Activated CD4-positive, alpha-beta T cell treated with anti-CD3 and anti-CD28 coated beads for 48 hours (primary cell): ENCODE measurements at regions not wholly inside any gene's neighbourhood (a gene's known extent, or its start where the extent isn't known, plus 50 kb on each side); places are given as distances from the start of the nearest gene placed in this dataset.
"Not testable (repeated sequence)": the region's sequence is repeated elsewhere in the genome, so short reads cannot be mapped to it uniquely, and the experiment has no call there.

Experiments
- DNase-seq: peaks from one replicate; pipeline ENCODE4 v3.0.0-alpha.2; 2020

- DNase-seq = not testable (repeated sequence)
Observed at GRCh38 chr9:32894485-32894884, 106.9 kb downstream of the APTX start.

- DNase-seq = no peak
Observed at GRCh38 chr9:32899181-32899580, 102.2 kb downstream of the APTX start.

GRCh38 chr9:32899761-32900160 lies 101.7 kb downstream of the APTX start:
- no peak for DNase-seq

- DNase-seq = no peak
Observed at GRCh38 chr9:32906213-32906612, 95.2 kb downstream of the APTX start.

GRCh38 chr9:32915802-32916201 lies 85.6 kb downstream of the APTX start:
- DNase-seq = no peak

GRCh38 chr9:32918628-32919027 lies 82.8 kb downstream of the APTX start:
- DNase-seq = no peak
